Karpas-422 (cell line): ENCODE measurements at regions not wholly inside any gene's neighbourhood (a gene's known extent, or its start where the extent isn't known, plus 50 kb on each side); places are given as distances from the start of the nearest gene placed in this dataset.

Experiments
- DNase-seq: peaks from one replicate; pipeline ENCODE4 v3.0.0-alpha.2; 2015
- H2AFZ ChIP-seq: fragments of 200-600 bp; sonication (generic); 2 replicates; pipeline ENCODE4 v1.6.1; 2014; ENCODE audit warnings: antibody characterized with exemption, low read length, mixed read lengths
- H3K27ac ChIP-seq: fragments of 200-600 bp; sonication (generic); 2 replicates; pipeline ENCODE4 v1.5.1; 2014; ENCODE audit warnings: mild to moderate bottlenecking, low read length, moderate library complexity
- H3K27me3 ChIP-seq: fragments of 200-600 bp; sonication (generic); 2 replicates; pipeline ENCODE4 v1.6.1; 2014; ENCODE audit warnings: low read length, mixed read lengths
- H3K36me3 ChIP-seq: fragments of 200-600 bp; sonication (generic); 2 replicates; pipeline ENCODE4 v1.6.1; 2014; ENCODE audit warnings: low read length, mixed read lengths; ENCODE audit not compliant: insufficient read depth
- H3K4me1 ChIP-seq: fragments of 200-600 bp; sonication (generic); 2 replicates; pipeline ENCODE4 v1.6.1; 2014; ENCODE audit warnings: mild to moderate bottlenecking, low read length, mixed read lengths
- H3K4me2 ChIP-seq: fragments of 200-600 bp; sonication (generic); 2 replicates; pipeline ENCODE4 v1.6.1; 2014; ENCODE audit warnings: low read length, low read depth, mild to moderate bottlenecking; ENCODE audit not compliant: poor library complexity, severe bottlenecking
- H3K4me3 ChIP-seq: fragments of 200-600 bp; sonication (generic); 2 replicates; pipeline ENCODE4 v1.5.1; 2014; ENCODE audit warnings: mild to moderate bottlenecking, antibody characterized with exemption, low read length, mixed read lengths
- H3K79me2 ChIP-seq: fragments of 200-600 bp; sonication (generic); 2 replicates; pipeline ENCODE4 v1.6.1; 2014; ENCODE audit warnings: mild to moderate bottlenecking, low read length, mixed read lengths
- H3K9ac ChIP-seq: fragments of 200-600 bp; sonication (generic); 2 replicates; pipeline ENCODE4 v1.6.0; 2014; ENCODE audit warnings: low read length
- H3K9me2 ChIP-seq: fragments of 200-600 bp; sonication (generic), shearing (Covaris generic); replicated peaks from 2 replicates; pipeline ENCODE4 v1.6.0; 2014; ENCODE audit warnings: mild to moderate bottlenecking, low read length, moderate library complexity; ENCODE audit not compliant: insufficient read depth
- H3K9me3 ChIP-seq: fragments of 300-700, 200-600 bp; sonication (generic); 2 replicates; pipeline ENCODE4 v1.6.1; 2014; ENCODE audit warnings: low read length, mixed read lengths
- H4K20me1 ChIP-seq: fragments of 200-600 bp; sonication (generic); 2 replicates; pipeline ENCODE4 v1.6.1; 2014; ENCODE audit warnings: mild to moderate bottlenecking, antibody characterized with exemption, low read length, low read depth; ENCODE audit not compliant: insufficient read depth

DNA sequence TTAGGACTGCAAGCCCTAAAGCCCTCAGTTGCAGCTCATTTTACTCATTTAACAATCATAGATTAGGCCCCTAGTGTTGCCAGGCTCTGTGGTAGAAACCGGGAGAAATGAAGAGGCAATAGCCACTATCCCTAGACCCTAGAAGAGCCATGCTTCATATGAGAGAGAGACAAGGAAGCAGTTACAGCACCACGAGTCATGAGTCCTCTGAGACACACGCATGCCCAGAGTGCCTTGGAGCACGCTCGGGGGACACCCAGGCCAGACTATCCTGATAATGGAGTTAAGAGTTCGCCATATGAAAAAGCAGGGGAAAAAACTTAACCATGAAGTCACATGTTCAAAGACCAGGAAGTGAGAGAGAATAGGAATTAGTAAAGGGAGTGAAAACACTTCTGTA lies 321.5 kb upstream of the PKDCC start:
- H3K9me2 ChIP-seq, result no peaks in the 10 kb centered on the region
- H3K27me3 ChIP-seq, result no peaks in the 10 kb centered on the region
- H3K9me3 ChIP-seq, result no peaks in the 10 kb centered on the region
- H3K4me1 ChIP-seq, result no peaks in the 10 kb centered on the region
- no peaks in the 10 kb centered on the region for H3K36me3 ChIP-seq
- H3K9ac ChIP-seq, result no peak overlapping the region
- H3K27ac ChIP-seq, result no peak overlapping the region
- H3K4me3 ChIP-seq, result no peak overlapping the region
- no peaks in the 10 kb centered on the region for H3K79me2 ChIP-seq
- H4K20me1 ChIP-seq, result no peaks in the 10 kb centered on the region
- no peak overlapping the region for H3K4me2 ChIP-seq
- no peak overlapping the region for H2AFZ ChIP-seq
- no peak for DNase-seq

DNA sequence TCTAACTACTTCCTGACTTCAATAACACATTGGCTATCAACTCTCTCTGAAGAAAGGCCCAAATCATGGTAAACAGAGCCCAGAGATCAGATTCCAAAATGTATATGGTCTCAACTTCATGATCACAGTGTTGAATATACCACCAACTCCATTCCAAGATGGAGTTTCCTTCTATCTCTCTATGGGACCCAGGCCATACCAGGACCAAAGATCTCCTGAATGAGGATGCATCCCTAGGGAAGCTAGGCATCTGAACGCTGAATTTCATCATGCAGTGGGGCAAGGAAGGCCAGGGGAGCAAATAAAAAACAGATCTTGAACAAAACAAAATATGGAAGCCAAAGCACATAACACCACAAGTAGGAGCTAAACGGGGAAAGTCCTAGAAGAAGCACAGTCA lies 320.7 kb upstream of the PKDCC start:
- no peak overlapping the region for H3K4me2 ChIP-seq
- no peak overlapping the region for H3K4me3 ChIP-seq
- no peak for DNase-seq
- H3K79me2 ChIP-seq, result no peaks in the 10 kb centered on the region
- H3K9me2 ChIP-seq, result no peaks in the 10 kb centered on the region
- H2AFZ ChIP-seq, result no peak overlapping the region
- no peaks in the 10 kb centered on the region for H3K36me3 ChIP-seq
- H3K9me3 ChIP-seq, result no peaks in the 10 kb centered on the region
- no peak overlapping the region for H3K9ac ChIP-seq
- H4K20me1 ChIP-seq, result no peaks in the 10 kb centered on the region
- no peaks in the 10 kb centered on the region for H3K27me3 ChIP-seq
- no peak overlapping the region for H3K27ac ChIP-seq
- H3K4me1 ChIP-seq, result no peaks in the 10 kb centered on the region

DNA sequence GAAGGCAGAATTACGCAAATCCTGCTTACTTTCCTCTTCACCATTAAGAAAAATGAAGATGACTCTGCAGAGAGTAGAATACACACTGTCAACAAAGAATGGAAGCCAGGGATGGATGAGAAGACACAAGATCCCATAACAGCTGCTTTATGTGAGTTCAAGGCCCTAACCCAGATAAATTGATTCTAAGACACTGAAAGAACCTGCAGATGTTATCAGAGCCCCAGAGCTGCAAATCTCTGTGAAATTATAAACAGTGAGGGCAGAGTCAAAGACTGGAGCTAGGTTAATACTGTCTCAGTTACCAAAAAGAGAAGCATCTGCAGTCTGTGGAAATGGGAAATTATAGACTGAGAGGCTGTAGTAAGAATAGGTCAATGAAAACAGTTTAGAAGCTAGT lies 320.1 kb upstream of the PKDCC start:
- no peak overlapping the region for H3K9ac ChIP-seq
- no peak for DNase-seq
- no peak overlapping the region for H2AFZ ChIP-seq
- H3K9me2 ChIP-seq, result no peaks in the 10 kb centered on the region
- H3K79me2 ChIP-seq, result no peaks in the 10 kb centered on the region
- H3K27me3 ChIP-seq, result no peaks in the 10 kb centered on the region
- H3K36me3 ChIP-seq, result no peaks in the 10 kb centered on the region
- H3K4me3 ChIP-seq, result no peak overlapping the region
- no peak overlapping the region for H3K4me2 ChIP-seq
- H4K20me1 ChIP-seq, result no peaks in the 10 kb centered on the region
- H3K27ac ChIP-seq, result no peak overlapping the region
- no peaks in the 10 kb centered on the region for H3K9me3 ChIP-seq
- no peaks in the 10 kb centered on the region for H3K4me1 ChIP-seq

DNA sequence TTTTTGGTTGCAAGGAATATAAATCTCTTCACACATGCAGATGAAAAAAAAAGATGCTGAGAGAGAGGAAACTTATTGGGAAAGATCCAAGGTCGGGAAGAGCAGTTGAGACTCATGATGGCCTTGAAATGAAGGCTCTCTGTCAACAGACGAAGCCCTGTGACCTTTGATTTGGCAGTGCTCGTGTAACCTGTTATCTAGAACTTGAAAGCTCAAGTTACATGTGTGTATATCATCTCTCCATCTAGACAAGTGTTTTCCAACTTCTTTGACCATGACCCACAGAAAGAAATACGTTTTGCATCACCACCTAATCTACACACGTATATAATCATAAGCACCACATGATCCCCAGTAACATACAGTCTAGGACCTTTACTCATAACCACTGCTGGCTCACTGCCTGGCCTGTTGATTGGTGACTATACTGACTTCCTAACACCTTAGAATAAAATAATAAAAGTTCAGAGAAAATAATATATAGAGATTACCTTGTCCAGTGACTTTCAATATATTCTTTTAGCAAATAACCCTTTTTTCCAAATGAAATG lies 319.0 kb upstream of the PKDCC start:
- Histone ChIP-seq H3K4me1 (no peaks in the 10 kb centered on the region), H3K4me3 (no peak overlapping the region), H3K9ac (no peak overlapping the region), H3K9me2 (no peaks in the 10 kb centered on the region), H3K4me2 (no peak overlapping the region), H3K27me3 (no peaks in the 10 kb centered on the region), H3K9me3 (no peaks in the 10 kb centered on the region), H3K36me3 (no peaks in the 10 kb centered on the region), H3K27ac (no peak overlapping the region), H4K20me1 (no peaks in the 10 kb centered on the region), H3K79me2 (no peaks in the 10 kb centered on the region), H2AFZ (no peak overlapping the region)
- peak; percentile 17 for DNase-seq

DNA sequence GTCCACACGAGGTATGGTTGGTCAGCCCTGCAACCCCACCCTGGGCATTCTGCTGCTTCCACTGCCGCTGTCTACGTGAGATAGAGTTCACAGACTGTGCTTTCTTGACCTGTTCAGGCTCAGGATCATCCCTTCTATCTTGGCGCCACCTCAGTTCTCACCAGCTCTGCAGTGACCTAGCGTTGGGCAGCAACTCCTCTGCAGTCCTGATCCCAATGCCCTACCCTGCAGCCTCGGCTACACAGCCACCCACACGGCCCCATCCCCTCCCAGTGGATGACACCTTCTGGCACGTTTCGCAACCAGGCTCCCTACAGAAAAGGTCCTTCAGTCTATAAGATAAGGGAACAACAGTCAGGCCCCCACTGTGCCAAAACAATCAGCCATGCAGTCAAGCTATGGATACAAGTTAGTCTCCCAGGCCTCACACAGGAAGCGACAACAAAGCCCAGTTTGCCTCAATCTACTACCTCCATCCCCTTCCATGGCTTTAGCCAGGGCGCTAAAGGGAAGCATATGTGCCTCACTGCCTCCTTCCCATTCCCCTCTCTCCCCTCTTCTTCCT lies 317.9 kb upstream of the PKDCC start:
- H3K9me2 ChIP-seq, result no peaks in the 10 kb centered on the region

DNA sequence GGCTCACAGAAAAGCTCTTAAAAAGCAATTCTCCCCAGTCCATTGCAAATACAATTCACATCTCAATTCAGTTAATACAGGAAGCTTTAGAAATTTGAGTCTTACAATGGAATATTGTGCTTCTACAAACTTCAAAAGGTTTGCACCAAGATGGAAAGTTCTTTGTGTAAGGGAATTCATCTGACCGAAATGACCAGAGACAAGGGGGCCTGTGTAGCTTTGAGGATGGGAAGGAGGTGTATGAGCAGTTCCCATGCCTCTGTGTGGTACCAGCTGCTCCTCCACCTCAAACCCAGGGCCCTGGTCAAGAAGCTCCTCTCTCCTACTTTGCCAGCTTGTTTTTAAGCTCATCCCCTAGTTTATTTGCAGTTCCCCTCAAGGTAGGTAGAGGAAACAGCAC lies 312.8 kb upstream of the PKDCC start:
- Histone ChIP-seq H3K9me3 (no peaks in the 10 kb centered on the region), H3K27me3 (no peaks in the 10 kb centered on the region), H3K4me2 (no peak overlapping the region), H2AFZ (no peak overlapping the region), H3K79me2 (no peaks in the 10 kb centered on the region), H3K9ac (no peak overlapping the region), H4K20me1 (no peaks in the 10 kb centered on the region), H3K27ac (no peak overlapping the region), H3K9me2 (no peaks in the 10 kb centered on the region), H3K36me3 (no peaks in the 10 kb centered on the region), H3K4me3 (no peak overlapping the region), H3K4me1 (no peaks in the 10 kb centered on the region)
- peak; percentile 28 for DNase-seq

More for the DNA sequence above, 317.9 kb upstream of the PKDCC start:
- no peaks in the 10 kb centered on the region for H3K27me3 ChIP-seq
- H3K4me3 ChIP-seq, result no peak overlapping the region
- H4K20me1 ChIP-seq, result no peaks in the 10 kb centered on the region
- no peaks in the 10 kb centered on the region for H3K79me2 ChIP-seq
- no peaks in the 10 kb centered on the region for H3K4me1 ChIP-seq
- H2AFZ ChIP-seq, result no peak overlapping the region
- H3K9ac ChIP-seq, result no peak overlapping the region
- DNase-seq, result peak; percentile 23
- H3K9me3 ChIP-seq, result no peaks in the 10 kb centered on the region
- no peak overlapping the region for H3K27ac ChIP-seq
- H3K4me2 ChIP-seq, result no peak overlapping the region
- no peaks in the 10 kb centered on the region for H3K36me3 ChIP-seq

DNA sequence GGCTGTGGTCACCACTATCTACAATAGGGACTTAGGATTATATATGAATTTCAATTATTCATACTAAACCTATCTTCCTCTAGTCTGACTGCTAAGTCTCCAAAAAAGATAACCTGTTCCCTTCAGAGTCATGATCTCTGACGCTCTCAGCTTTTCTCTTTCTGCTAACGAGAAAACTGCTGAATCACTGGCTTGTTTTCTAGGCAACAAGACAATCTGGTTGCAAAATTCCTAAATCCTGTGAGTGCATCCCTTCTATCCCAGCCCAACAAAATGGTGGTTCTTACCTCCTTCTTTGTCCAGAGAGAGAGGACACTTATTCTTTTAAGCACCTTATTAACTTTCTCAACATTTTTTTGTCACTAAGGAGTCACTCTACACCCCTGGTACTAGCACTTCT lies 312.3 kb upstream of the PKDCC start:
- H3K4me2 ChIP-seq, result no peak overlapping the region
- no peaks in the 10 kb centered on the region for H3K27me3 ChIP-seq
- no peak overlapping the region for H3K4me3 ChIP-seq

DNA sequence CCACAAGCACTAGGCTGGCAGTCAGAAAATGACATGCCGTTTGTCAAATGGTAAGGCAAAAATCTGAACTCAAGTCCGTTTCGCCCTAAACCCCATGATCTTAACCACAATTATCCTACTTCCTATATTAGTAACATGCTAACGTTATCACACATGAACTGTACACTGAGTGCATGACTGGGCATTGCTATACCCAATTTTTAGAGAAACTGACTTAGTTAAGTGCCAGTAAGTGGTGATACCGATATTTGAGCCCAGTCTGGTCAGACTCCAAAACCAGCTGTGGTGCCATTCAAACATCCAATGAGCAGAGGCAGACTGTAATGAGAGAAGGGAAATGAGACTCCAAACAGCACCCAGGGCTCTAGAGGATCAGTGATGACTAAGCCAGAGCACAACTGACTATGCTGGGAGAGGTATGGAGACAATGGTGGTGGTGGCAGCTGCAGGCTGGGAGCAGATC lies 311.7 kb upstream of the PKDCC start:
- DNase-seq, result peak; percentile 39
- Histone ChIP-seq H2AFZ (no peak overlapping the region), H3K9ac (no peak overlapping the region), H3K9me3 (no peaks in the 10 kb centered on the region), H3K4me1 (no peaks in the 10 kb centered on the region), H3K4me3 (no peak overlapping the region), H3K79me2 (no peaks in the 10 kb centered on the region), H3K27ac (no peak overlapping the region), H3K36me3 (no peaks in the 10 kb centered on the region), H3K9me2 (no peaks in the 10 kb centered on the region), H3K4me2 (no peak overlapping the region), H4K20me1 (no peaks in the 10 kb centered on the region), H3K27me3 (no peaks in the 10 kb centered on the region)

More for the DNA sequence above, 312.3 kb upstream of the PKDCC start:
- Histone ChIP-seq H3K9me2 (no peaks in the 10 kb centered on the region), H3K4me1 (no peaks in the 10 kb centered on the region), H2AFZ (no peak overlapping the region), H3K36me3 (no peaks in the 10 kb centered on the region), H3K9me3 (no peaks in the 10 kb centered on the region), H3K79me2 (no peaks in the 10 kb centered on the region), H3K9ac (no peak overlapping the region), H4K20me1 (no peaks in the 10 kb centered on the region), H3K27ac (no peak overlapping the region)
- peak; percentile 10 for DNase-seq
